ENCODE measurements at regions not wholly inside any gene's neighbourhood (a gene's known extent, or its start where the extent isn't known, plus 50 kb on each side); places are given as distances from the start of the nearest gene placed in this dataset.

DNA sequence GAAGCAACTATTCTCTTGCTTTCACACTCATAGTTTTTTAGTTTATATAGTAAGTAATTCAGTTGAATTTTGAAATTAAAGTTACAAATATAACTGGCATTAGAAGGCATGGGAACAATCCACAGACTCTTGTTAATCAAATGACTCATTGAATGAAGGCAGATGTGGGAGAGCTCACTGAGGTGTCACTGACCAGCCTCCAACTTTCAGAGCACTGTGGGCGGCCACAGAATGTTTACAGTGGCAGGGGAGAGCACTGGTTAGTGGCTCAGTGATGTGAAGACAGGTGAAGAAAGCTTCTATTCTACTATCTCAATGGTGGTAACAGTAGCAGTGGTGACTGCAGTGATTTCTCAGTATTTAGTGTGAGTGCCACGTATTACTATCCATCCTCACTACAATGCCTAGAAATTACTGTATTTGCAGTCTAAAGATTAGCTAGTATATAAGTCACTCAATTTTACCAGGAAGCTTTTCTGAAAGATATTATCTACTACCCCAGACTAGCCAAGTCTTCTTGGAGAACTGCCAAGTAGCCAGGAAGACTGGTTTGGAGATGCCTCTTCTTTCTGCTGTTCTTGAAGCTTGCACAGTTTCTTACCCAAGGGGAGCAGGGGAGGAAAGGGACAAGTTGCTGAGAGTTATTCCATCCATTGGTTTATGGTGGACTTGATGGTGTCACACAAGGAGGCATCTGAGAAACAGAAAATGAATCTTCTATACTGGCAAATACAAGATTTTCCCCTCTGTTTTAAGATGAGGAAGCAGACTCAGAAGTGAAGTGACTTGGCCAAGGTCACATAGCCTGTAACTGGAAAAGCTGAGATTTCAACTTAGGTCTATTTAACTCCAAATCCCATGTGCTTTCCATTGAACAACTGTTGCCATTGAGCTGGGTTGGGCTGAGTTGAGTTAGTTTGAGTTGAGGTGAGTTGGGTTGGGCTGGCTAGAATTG is 231.2 kb downstream of the ANKRD60 start:
- H4K5ac ChIP-seq (ENCODE audit: insufficient read length, low read depth, low read length), result no peak overlapping the region
- WGBS (ENCODE audit: extremely low coverage, insufficient read length, low lambda C conversion rate), result no CpG with 5 or more reads among the region's 2 CpGs
- no peak overlapping the region for H3K4me3 Mint-ChIP-seq
- H2BK120ac ChIP-seq (ENCODE audit: low read depth, low read length, poor library complexity, severe bottlenecking), result no peak overlapping the region
- H3K4me1 ChIP-seq (ENCODE audit: insufficient read depth, low read length), result no peaks in the 10 kb centered on the region
- H3K9me3 Mint-ChIP-seq, result peaks cover 3 to 4% of the 10 kb centered on the region in 2 experiments; a peak in 2 of 5 replicates
- H2BK20ac ChIP-seq (ENCODE audit: low read depth, low read length, poor library complexity, severe bottlenecking), result no peak overlapping the region
- no peak overlapping the region for H3K23ac ChIP-seq (ENCODE audit: insufficient read length, low read depth, low read length)
- no peak overlapping the region for H3K4ac ChIP-seq (ENCODE audit: low read depth, low read length)
- no peak overlapping the region for H3K14ac ChIP-seq (ENCODE audit: insufficient read depth, low read length)
- H3K79me2 ChIP-seq (ENCODE audit: insufficient read depth, low read length), result no peaks in the 10 kb centered on the region
- H3K36me3 Mint-ChIP-seq (ENCODE audit: insufficient read depth in 1 of 3, low read depth in 3 of 3), result peaks cover 0 to 5% (median 2%) of the 10 kb centered on the region in 3 experiments; a peak in 2 of 7 replicates
- no peaks in the 10 kb centered on the region for H3K9me3 ChIP-seq (ENCODE audit: control insufficient read depth, low read depth, low read length)
- no peak overlapping the region for H2BK12ac ChIP-seq (ENCODE audit: insufficient read length, low read depth, low read length)
- TF ChIP-seq, protein P1, sequence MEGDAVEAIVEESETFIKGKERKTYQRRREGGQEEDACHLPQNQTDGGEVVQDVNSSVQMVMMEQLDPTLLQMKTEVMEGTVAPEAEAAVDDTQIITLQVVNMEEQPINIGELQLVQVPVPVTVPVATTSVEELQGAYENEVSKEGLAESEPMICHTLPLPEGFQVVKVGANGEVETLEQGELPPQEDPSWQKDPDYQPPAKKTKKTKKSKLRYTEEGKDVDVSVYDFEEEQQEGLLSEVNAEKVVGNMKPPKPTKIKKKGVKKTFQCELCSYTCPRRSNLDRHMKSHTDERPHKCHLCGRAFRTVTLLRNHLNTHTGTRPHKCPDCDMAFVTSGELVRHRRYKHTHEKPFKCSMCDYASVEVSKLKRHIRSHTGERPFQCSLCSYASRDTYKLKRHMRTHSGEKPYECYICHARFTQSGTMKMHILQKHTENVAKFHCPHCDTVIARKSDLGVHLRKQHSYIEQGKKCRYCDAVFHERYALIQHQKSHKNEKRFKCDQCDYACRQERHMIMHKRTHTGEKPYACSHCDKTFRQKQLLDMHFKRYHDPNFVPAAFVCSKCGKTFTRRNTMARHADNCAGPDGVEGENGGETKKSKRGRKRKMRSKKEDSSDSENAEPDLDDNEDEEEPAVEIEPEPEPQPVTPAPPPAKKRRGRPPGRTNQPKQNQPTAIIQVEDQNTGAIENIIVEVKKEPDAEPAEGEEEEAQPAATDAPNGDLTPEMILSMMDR (conservative IDR thresholded peaks at IDR 0.05), result no peak
- H3T11ph ChIP-seq (ENCODE audit: low read length), result no peak overlapping the region
- H3K27me3 Mint-ChIP-seq (ENCODE audit: low read depth), result peaks cover 9% of the 10 kb centered on the region
- H4K8ac ChIP-seq (replicated peaks; ENCODE audit: insufficient read length, low read depth, low read length), result no peak overlapping the region
- H3K9ac ChIP-seq (ENCODE audit: extremely low read depth, insufficient read length, low read length), result no peak overlapping the region
- no peak overlapping the region for H2BK5ac ChIP-seq (ENCODE audit: insufficient read length, low read length)
- no peaks in the 10 kb centered on the region for H3K79me1 ChIP-seq (ENCODE audit: insufficient read depth, low read depth, low read length, poor library complexity, severe bottlenecking)
- no peak overlapping the region for H2AK5ac ChIP-seq (ENCODE audit: insufficient read length, low read length)
- no peaks in the 10 kb centered on the region for H3K23me2 ChIP-seq (ENCODE audit: insufficient read length, low read depth, low read length, poor library complexity, severe bottlenecking)
- no peak overlapping the region for H2AFZ ChIP-seq (ENCODE audit: low read length)
- no peak overlapping the region for H3K18ac ChIP-seq (ENCODE audit: insufficient read length, low read depth, low read length)
- no peak overlapping the region for H2BK15ac ChIP-seq (ENCODE audit: low read depth, low read length)
- no peak overlapping the region for H3K4me2 ChIP-seq (ENCODE audit: insufficient read depth, insufficient read length, low read length)
- H3K27me3 ChIP-seq (ENCODE audit: insufficient read depth, low read length), result no peaks in the 10 kb centered on the region
- no peak overlapping the region for H4K91ac ChIP-seq (ENCODE audit: insufficient read length, low read depth, low read length)
- no peak overlapping the region for H3K27ac ChIP-seq (ENCODE audit: insufficient read length, low read depth, low read length)
- DNase-seq, result no peak
- H3K4me1 Mint-ChIP-seq, result peaks cover 18 to 22% of the 10 kb centered on the region in 2 experiments
- H3K56ac ChIP-seq (ENCODE audit: insufficient read length, low read depth, low read length), result no peak overlapping the region
- no peaks in the 10 kb centered on the region for H4K20me1 ChIP-seq (ENCODE audit: control insufficient read depth, insufficient read depth, insufficient read length)
- no peak overlapping the region; a peak in 1 of 7 replicates for H3K27ac Mint-ChIP-seq
